DMS53 treated with DMSO at 0.1 percent for 48 hours (cell line): ENCODE measurements at regions not wholly inside any gene's neighbourhood (a gene's known extent, or its start where the extent isn't known, plus 50 kb on each side); places are given as distances from the start of the nearest gene placed in this dataset.

ENCODE experiments used
- DNase-seq: peaks from one replicate; lab custom pipeline; 2025; ENCODE audit not compliant: unreplicated experiment; lab: John Stamatoyannopoulos, UW

DNA sequence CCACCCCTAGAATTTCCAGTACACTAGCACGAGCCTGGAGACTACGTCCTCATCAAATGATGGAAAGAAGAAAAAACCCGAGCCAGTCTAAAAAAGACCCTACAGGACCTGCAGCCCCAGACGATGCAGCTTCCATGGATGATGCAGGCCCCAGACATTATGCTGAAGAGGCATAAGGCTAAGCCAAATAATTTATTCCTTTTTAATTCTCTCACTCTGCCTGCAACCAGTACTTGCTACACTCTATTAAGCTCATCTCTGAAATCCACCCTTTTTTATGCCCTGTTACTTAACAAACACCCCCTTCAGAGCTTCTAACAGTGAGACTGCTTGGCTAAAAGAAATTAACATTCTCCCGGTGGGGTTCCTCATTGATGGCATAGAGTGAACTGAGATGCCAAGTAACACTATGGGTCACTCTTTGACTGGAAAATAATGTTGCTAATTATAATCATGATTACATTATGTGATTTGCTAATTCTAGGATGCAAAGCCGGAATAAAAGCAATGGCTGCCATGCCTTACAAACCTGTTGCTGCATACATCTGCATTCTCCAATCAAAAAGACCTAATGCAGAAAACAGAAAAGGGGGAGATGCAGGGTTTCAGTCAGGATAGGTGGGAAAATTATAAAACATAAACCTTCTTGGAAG lies 1462.4 kb downstream of the UQCRFS1 start:
- no peak for DNase-seq

DNA sequence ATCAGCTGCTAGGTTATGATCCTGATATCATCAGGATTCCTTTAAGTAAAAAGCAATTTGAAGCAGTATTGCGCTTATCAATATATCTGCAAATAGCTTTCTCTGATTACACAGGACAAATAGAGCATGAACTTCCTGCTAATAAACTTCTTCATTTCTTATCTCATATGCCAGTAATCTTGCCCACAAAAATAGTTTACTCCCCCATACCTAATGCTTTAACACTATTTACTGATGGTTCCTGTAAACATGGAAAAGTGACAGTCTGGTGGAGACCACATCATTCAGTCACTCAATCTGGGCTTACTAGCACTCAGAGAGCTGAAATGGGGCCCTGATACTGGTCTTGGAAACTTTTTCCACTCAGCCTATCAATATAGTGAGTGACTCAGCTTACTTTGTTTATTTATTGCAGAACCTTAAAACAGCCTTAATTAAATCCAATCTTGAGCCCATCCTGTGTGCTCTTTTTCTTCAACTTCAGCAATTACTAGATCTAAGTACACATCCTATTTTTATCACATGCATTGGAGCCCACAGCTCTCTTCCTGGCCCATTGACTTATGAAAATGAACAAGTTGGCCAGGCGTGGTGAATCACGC lies 1464.3 kb downstream of the UQCRFS1 start:
- no peak for DNase-seq

- DNase-seq: no peak
Measured at GRCh38 chr19:27746691-27747380, 1466.1 kb downstream of the UQCRFS1 start.

GRCh38 chr19:27745978-27746542 lies 1466.9 kb downstream of the UQCRFS1 start:
- DNase-seq: no peak

GRCh38 chr19:27744926-27745768 lies 1467.8 kb downstream of the UQCRFS1 start:
- DNase-seq: no peak

DNA sequence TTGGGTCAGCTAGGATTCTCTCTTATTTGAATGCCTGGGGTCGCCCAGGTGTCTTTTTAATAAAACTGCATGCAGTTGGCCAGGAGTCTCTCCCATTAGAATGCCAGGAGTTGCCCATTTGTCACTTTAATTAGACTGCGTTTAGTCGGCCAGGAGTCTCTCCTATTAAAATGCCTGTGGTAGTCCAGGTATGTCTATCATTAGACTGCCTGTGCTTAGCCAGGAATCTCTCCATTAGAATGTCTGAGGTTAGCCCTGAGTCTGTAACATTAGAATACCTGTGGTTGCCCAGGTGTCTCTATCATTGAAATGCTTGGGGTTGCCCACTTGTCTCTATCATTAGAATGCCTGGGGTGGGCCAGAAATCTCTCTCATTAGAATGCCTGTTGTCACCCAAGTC lies 1470.9 kb downstream of the UQCRFS1 start:
- DNase-seq: no peak

GRCh38 chr19:27741236-27741635 lies 1471.7 kb downstream of the UQCRFS1 start:
- no peak for DNase-seq

DNA sequence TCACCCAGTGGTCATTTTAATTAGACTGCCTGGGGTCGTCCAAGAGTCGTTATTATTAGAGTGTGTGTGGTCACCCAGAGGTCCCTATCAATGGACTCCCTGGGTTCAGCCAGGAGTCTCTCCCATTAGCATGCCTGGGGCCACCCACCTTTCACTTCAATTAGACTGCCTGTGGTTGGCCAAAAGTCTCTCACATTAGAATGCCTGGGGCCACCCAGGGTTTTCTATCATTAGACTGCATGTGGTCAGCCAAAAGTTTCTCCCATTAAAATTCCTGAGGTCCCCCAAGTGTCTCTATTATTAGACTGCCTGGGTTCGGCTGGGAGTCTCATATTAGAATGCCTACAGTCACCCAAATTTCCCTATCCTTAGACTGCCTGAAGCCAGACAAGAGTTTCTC lies 1472.6 kb downstream of the UQCRFS1 start:
- no peak for DNase-seq

- no peak for DNase-seq
Measured at GRCh38 chr19:27738569-27739193, 1474.3 kb downstream of the UQCRFS1 start.

- no peak for DNase-seq
Measured at GRCh38 chr19:27736225-27736624, 1476.7 kb downstream of the UQCRFS1 start.

- DNase-seq: no peak
Measured at GRCh38 chr19:27735314-27735713, 1477.6 kb downstream of the UQCRFS1 start.

DNA sequence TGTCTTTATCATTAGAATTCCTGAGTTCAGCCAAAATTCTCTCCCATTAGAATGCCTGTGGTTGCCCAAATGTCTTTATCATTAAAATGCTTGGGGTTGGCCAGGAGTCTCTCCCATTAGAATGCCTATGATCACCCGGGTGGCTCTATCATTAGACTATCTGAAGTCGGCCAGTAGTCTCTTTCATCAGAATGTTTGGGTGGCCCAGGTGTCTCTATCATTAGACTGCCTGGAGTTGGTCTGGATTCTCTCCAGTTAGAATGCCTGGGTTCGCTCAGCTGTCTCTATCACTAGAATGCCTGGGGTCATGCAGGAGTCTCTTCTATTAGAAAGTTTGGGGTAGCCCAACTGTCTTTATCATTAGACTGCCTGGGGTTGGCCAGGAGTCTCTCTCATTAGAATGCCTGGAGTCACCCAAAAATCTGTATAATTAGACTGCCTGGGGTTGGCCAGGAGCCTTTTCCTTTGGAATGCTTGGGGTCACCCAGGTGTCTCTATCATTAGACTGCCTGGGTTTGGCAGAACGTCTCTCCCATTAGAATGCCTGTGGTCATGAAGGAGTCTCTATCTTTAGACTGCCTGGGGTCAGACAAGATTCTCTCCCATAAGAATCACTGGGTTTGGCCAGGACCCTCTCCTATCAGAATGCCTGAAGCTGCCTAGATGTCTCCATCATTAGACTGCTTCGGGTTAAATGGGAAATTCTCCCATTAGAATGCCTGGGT lies 1478.3 kb downstream of the UQCRFS1 start:
- no peak for DNase-seq

DNA sequence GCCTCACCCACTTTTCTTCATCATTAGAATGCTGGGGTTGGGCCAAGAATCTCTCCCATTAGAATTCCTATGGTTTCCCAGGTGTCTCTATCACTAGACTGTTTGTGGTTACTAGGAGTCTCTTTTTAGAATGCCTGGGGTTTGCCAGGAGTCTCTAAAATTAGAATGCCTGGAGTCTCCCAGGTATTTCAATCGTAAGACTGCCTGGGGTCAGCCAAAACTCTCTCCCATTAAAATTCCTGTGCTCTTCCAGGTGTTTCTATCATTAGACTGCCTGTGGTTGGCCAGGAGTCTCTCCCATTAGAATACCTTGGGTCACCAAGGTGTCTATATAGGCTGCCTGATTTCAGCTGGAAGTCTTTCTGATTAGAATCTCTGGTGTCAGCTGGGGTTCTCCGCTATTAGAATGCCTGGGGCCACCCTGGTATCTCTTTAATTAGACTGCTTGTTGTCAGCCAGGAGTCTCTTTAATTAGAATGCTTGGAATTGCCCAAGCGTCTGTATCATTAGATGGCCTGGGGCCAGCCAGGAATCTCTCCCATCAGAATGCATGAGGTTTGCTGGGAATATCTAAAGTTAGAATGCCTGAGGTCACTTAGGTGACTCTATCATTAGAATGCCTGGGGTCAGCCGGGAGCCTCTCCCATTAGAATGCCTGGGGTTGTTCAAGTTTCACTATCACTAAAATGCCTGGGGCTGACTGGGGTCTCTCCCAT lies 1479.2 kb downstream of the UQCRFS1 start:
- DNase-seq: no peak

DNA sequence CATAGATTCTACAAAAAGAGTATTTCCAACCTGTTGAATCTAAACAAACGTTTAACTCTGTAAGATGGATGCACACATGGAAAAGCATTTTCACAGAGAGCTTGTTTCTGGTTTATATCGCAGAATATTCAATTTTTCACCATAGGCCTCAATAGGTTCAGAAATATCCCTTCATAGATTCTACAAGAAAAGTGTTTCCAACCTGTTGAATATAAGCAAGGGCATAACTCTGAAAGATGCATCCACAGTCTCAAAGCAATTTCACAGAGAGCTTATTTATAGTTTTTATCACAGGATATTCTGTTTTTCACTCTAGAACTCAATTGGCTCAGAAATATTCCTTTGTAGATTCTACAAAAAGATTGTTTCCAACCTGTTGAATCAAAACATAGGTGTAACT lies 1483.6 kb downstream of the UQCRFS1 start:
- DNase-seq: no peak

GRCh38 chr19:27722625-27723024 lies 1490.3 kb downstream of the UQCRFS1 start:
- DNase-seq: no peak

DNA sequence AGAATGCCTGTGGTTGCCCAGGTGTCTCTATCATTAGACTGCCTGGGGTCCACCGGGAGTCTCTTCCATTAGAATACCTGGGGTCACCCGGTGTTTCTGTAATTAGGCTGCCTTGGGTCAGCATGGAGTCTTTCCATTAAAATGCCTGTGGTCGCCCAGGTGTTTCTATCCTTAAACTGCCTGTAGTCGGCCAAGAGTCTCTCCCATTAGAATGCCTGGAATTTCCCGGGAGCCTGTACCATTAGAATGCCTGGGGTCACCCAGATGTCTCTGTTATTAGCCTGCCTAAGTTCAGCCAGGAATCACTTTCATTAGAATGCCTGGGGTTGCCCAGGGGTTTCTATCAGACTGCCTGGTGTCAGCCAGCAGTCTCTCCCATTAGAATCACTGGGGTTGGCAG lies 1492.8 kb downstream of the UQCRFS1 start:
- DNase-seq: no peak

DNA sequence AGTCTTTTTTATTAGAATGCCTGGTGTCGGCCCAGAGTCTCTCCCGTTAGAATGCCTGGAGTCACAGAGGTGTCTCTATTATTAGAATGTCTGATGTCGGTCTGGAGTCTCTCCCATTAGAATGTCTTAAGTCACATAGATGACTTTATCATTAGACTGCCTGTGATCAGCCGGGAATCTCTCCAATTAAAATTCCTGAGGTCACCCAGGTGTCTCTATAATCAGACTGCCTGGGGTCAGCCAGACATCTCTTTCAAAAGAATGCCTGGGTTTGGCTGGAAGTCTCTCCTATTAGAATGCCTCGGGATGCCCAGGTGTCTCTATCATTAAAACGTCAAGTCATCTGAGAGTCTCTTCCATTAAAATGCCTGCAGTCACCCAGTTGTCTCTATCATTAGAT lies 1493.9 kb downstream of the UQCRFS1 start:
- DNase-seq: no peak

GRCh38 chr19:27718234-27718633 lies 1494.7 kb downstream of the UQCRFS1 start:
- DNase-seq: no peak

DNA sequence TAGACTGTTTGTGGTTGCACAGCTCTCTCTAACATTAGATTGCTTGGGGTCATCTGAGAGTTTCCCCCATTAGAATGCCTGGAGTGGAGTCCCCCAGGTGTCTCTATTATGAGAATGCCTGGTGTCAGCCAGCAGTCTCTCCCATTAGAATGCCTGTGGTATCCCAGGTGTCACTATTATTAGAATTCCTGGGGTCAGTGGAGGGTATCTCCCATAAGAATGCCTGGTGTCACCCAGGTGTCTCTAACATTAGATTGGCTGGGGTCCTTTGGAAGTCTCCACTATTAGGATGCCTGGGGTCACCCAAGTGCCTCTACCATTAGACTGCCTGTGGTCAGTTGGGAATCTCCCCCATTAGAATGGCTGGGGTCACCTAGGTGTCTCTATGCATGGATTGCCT lies 1495.1 kb downstream of the UQCRFS1 start:
- DNase-seq: no peak

DNA sequence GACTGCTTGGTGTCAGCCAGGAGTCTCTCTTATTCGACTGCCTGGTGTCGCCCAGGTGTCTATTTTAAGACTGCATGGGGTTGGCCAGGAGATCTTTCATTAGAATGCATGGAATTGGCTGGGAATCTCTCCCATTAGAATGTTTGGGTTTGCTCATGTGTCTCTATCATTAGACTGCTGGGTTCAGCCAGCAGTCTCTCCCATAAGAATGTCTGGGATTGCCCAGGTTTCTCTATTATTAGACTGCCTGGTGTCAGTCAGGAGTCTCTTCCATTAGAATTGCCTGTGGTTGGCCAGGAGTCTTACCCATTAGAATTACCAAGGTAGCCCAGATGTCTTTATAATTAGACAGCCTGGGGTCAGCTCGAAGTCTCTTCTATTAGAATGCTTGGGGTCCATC lies 1496.0 kb downstream of the UQCRFS1 start:
- DNase-seq: no peak
